ENCODE measurements at regions not wholly inside any gene's neighbourhood (a gene's known extent, or its start where the extent isn't known, plus 50 kb on each side); places are given as distances from the start of the nearest gene placed in this dataset.
A peak's percentile ranks its signal among the peaks of the same experiment; 100 is the strongest.
"Not testable (repeated sequence)": the region's sequence is repeated elsewhere in the genome, so short reads cannot be mapped to it uniquely, and the experiment has no call there.

- peak; percentile 5 for DNase-seq (ENCODE audit: low read depth)
- H3K4me3 ChIP-seq (ENCODE audit: low read depth, low read length), result no peak overlapping the region
- TF ChIP-seq, protein P1, sequence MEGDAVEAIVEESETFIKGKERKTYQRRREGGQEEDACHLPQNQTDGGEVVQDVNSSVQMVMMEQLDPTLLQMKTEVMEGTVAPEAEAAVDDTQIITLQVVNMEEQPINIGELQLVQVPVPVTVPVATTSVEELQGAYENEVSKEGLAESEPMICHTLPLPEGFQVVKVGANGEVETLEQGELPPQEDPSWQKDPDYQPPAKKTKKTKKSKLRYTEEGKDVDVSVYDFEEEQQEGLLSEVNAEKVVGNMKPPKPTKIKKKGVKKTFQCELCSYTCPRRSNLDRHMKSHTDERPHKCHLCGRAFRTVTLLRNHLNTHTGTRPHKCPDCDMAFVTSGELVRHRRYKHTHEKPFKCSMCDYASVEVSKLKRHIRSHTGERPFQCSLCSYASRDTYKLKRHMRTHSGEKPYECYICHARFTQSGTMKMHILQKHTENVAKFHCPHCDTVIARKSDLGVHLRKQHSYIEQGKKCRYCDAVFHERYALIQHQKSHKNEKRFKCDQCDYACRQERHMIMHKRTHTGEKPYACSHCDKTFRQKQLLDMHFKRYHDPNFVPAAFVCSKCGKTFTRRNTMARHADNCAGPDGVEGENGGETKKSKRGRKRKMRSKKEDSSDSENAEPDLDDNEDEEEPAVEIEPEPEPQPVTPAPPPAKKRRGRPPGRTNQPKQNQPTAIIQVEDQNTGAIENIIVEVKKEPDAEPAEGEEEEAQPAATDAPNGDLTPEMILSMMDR (IDR thresholded peaks at IDR 0.05; ENCODE audit: insufficient read depth, low read length), result no peak
Observed at GRCh38 chr11:45737056-45737455, 67.9 kb upstream of the SLC35C1 start.

DNA sequence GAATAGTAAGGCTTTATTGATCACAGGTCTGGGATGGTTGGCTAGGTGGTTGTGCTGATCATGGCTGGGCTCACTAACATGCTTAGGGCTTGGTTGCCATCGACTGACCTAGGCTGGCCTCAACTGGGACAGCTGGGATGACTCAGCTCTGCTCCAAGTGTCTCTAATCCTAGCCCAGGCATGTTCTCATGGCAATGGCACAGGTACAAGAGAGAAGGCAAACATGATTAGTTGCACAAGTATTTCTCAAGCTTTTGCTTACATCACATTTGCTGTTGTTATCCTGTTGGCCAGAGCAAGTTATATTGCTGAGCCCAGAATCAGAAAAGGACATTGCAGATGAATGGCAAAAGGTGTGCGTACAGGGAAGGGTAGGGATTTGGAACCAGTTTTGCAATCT lies 68.5 kb upstream of the SLC35C1 start:
- TF ChIP-seq, protein P1 (IDR thresholded peaks at IDR 0.05; ENCODE audit: insufficient read depth, low read length), result no peak
- H3K4me3 ChIP-seq (ENCODE audit: low read depth, low read length), result no peak overlapping the region
- DNase-seq (ENCODE audit: low read depth), result peak; percentile 35

- TF ChIP-seq, protein P1 (IDR thresholded peaks at IDR 0.05; ENCODE audit: insufficient read depth, low read length), result no peak
- no peak overlapping the region for H3K4me3 ChIP-seq (ENCODE audit: low read depth, low read length)
- no peak for DNase-seq (ENCODE audit: low read depth)
Observed at GRCh38 chr11:45733176-45733575, 67.8 kb upstream of the CHST1 start.

GRCh38 chr11:45732343-45732742 lies 66.9 kb upstream of the CHST1 start:
- no peak for DNase-seq (ENCODE audit: low read depth)
- TF ChIP-seq, protein P1 (IDR thresholded peaks at IDR 0.05; ENCODE audit: insufficient read depth, low read length), result no peak
- H3K4me3 ChIP-seq (ENCODE audit: low read depth, low read length), result no peak overlapping the region

- H3K4me3 ChIP-seq (ENCODE audit: low read depth, low read length); DNase-seq (ENCODE audit: low read depth): not testable (repeated sequence)
Observed at GRCh38 chr11:45731171-45731570, 65.7 kb upstream of the CHST1 start.

DNA sequence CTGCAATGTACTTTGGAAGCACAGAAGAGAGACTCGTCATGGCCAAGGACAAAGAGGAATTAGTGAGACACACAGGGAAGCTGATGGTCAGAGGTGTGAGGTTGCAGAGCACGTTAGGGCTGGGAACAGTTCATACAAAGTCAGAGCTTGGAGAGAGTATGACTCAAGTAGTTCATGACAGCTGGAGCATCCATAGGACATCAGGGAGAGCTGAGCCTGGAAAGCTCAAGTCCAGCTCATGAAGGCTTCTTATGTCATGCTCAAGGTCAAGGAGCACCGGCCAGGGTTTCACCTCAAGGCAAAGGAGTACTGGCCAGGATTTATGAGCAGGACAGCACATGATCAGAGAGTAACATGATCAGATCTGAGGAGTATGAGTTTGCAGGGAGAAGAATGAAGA lies 64.6 kb upstream of the CHST1 start:
- no peak overlapping the region for H3K4me3 ChIP-seq (ENCODE audit: low read depth, low read length)
- DNase-seq (ENCODE audit: low read depth), result no peak
- TF ChIP-seq, protein P1 (IDR thresholded peaks at IDR 0.05; ENCODE audit: insufficient read depth, low read length), result no peak

GRCh38 chr11:45726493-45727054 lies 61.2 kb upstream of the CHST1 start:
- TF ChIP-seq, protein P1 (IDR thresholded peaks at IDR 0.05; ENCODE audit: insufficient read depth, low read length), result no peak
- no peak for DNase-seq (ENCODE audit: low read depth)

More at GRCh38 chr11:45726493-45727054, 61.2 kb upstream of the CHST1 start:
- H3K4me3 ChIP-seq (ENCODE audit: low read depth, low read length), result no peak overlapping the region

Data from fibroblast of the aortic adventitia (primary cell).